GM10266 (cell line): ENCODE measurements at regions not wholly inside any gene's neighbourhood (a gene's known extent, or its start where the extent isn't known, plus 50 kb on each side); places are given as distances from the start of the nearest gene placed in this dataset.

ENCODE experiments used
- DNase-seq: peaks from one replicate; pipeline ENCODE4 v3.0.0; 2012; ENCODE audit errors: extremely low spot score
- CTCF ChIP-seq: IDR thresholded peaks from 2 replicates; pipeline ENCODE4 v1.5.1; 2012; ENCODE audit warnings: mild to moderate bottlenecking, low read depth; ENCODE audit not compliant: control insufficient read depth, insufficient read depth; ENCODE audit errors: missing control alignments

- no peak for TF ChIP-seq CTCF
- DNase-seq, result no peak
Measured at GRCh38 chr12:83210933-83211332, 524.2 kb downstream of the TMTC2 start.

DNA sequence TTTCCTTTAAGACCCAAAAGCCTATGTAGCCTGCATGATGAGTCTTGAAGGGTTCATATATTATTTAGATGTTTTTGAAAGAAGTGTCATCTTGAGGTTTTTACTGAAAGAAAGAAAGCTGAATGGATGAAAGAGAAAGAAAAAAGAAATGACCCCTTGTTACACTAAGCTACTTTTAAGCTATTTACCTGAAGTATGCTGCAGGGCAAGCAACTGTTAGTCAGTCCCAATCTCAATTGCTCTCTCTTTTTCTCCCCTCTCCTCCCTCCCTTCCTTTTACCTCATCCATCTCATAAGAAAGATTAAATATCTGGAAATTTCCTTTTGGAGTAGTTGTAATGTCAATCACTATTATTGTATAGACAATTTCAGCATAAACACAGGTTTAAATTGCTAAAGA, 512.4 kb downstream of the TMTC2 start:
- no peak for DNase-seq
- no peak for TF ChIP-seq CTCF

GRCh38 chr12:83198291-83199015, 511.7 kb downstream of the TMTC2 start:
- no peak for TF ChIP-seq CTCF
- no peak for DNase-seq

GRCh38 chr12:83197483-83197914, 510.8 kb downstream of the TMTC2 start:
- no peak for DNase-seq
- no peak for TF ChIP-seq CTCF

DNA sequence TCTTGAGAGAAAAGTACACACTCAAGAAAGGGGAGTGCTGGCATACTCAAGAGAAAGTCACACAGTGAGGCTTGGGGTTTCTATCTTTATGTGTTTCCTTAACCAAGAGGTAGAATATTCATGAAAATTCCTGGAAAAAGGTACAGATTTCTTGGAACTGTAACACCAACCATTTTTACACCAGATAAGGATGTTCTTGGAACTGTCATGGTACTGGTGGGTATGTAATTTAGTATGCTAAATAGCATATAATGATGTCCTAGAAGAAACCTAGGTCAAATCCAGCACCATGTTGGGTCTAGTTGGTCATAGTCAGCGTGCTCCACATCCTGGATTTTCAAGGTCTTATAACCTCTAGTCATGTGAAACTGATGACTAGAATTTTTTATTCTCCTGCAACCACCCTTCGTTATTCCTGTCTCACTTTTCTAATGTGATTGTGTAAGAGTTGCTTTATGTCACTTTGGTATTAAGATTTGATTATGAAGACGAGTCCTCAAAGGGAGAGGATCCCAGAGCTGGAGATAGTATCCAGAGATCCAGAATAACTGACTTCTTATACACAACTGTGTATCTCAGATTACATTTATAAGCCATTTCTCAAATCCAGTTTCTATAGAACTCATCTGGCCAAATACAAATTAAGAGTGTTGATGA, 510.1 kb downstream of the TMTC2 start:
- TF ChIP-seq CTCF, result no peak
- DNase-seq, result no peak

DNA sequence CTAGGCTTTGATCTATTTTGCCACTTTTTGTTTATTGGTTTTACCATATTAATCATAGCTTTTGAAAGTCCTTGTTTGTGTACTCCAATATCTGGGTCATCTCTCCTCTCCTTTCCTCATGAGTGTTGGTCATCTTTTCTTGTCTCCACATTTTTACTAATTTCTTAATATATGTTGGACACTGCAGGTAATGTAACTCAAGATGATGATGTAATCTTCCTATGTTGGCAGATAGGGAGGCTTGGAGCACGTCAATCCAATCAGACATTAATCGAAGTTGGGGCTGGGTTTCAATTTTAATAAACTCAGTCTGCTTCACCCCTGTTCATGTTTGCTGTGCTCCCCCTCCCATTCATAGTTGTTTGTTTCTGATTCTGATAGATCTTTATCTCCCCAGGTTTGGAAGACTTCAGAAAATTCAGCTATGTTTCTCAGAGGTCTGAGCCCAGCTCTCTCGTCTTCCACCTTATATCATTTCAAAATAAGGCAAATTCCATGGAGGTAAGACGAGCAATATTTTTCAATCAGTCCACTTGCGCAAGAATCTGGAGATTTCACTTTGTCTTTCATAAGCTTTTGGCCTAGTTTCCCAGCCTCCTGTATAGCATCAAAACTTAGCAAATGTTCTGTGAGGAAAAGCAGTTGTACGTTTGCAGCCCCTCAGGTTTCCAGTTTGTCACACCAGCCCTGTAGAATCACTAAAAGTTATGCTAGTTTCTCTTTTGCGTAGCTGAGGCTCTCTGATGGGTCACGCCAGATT, 504.1 kb downstream of the TMTC2 start:
- no peak for TF ChIP-seq CTCF
- no peak for DNase-seq

DNA sequence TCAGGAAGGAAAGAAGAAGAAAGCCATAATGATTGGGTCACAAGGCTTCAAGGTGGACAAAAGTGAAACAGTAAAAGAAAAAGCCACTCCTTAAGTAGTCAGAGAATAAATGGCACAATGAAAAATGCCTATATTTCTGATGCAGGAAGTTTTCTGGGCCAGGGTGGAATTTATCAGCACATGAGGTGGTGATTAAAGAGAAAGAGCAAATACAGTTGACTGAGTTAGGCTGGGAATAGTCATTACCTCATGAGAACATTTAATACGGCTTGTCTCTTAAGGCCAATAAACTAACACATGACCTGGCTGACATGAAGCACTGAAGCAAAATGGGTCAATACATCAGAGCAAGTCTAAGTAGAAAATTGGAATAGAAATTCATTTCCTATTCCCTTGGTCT, 499.7 kb downstream of the TMTC2 start:
- no peak for TF ChIP-seq CTCF
- no peak for DNase-seq
